ENCODE measurements at regions not wholly inside any gene's neighbourhood (a gene's known extent, or its start where the extent isn't known, plus 50 kb on each side); places are given as distances from the start of the nearest gene placed in this dataset.

- TF ChIP-seq CTCF (IDR thresholded peaks at IDR 0.05) = no peak
- TF ChIP-seq POLR2A (IDR thresholded peaks at IDR 0.05; ENCODE audit: low read depth) = no peak
- TF ChIP-seq EP300 (IDR thresholded peaks at IDR 0.05) = no peak
- TF ChIP-seq POLR2AphosphoS5 (IDR thresholded peaks at IDR 0.05) = no peak
These were observed 106.0 kb upstream of the SYT6 start for GRCh38 chr1:114259511-114260160.

Measured in esophagus muscularis mucosa (tissue), 4 donors.